ENCODE measurements at regions not wholly inside any gene's neighbourhood (a gene's known extent, or its start where the extent isn't known, plus 50 kb on each side); places are given as distances from the start of the nearest gene placed in this dataset.

GRCh38 chr7:117951285-117951684, 78.0 kb upstream of the CTTNBP2 start:
- TF ChIP-seq TAF1 (IDR thresholded peaks at IDR 0.05; ENCODE audit: borderline replicate concordance, insufficient read depth, low read length) (no peak), FOXP2 (optimal IDR thresholded peaks at IDR 0.05; ENCODE audit: borderline replicate concordance, extremely low read depth, extremely low read length, insufficient read depth) (no peak), SIN3A (IDR thresholded peaks at IDR 0.05; ENCODE audit: borderline replicate concordance, insufficient read depth, low read length) (no peak), REST (IDR thresholded peaks at IDR 0.05; ENCODE audit: insufficient read depth in 1 of 2, low read depth in 2 of 2, low read length in 2 of 2) (no peak), POLR2AphosphoS5 (IDR thresholded peaks at IDR 0.05; ENCODE audit: low read depth, low read length) (no peak)

GRCh38 chr7:117951691-117952280, 78.5 kb upstream of the CTTNBP2 start:
- TF ChIP-seq FOXP2 (optimal IDR thresholded peaks at IDR 0.05; ENCODE audit: borderline replicate concordance, extremely low read depth, extremely low read length, insufficient read depth) (no peak), TAF1 (IDR thresholded peaks at IDR 0.05; ENCODE audit: borderline replicate concordance, insufficient read depth, low read length) (no peak), POLR2AphosphoS5 (IDR thresholded peaks at IDR 0.05; ENCODE audit: low read depth, low read length) (no peak), SIN3A (IDR thresholded peaks at IDR 0.05; ENCODE audit: borderline replicate concordance, insufficient read depth, low read length) (no peak), REST (IDR thresholded peaks at IDR 0.05; ENCODE audit: insufficient read depth in 1 of 2, low read depth in 2 of 2, low read length in 2 of 2) (no peak)

- TF ChIP-seq FOXP2 (optimal IDR thresholded peaks at IDR 0.05; ENCODE audit: borderline replicate concordance, extremely low read depth, extremely low read length, insufficient read depth) (no peak), REST (IDR thresholded peaks at IDR 0.05; ENCODE audit: insufficient read depth in 1 of 2, low read depth in 2 of 2, low read length in 2 of 2) (no peak), SIN3A (IDR thresholded peaks at IDR 0.05; ENCODE audit: borderline replicate concordance, insufficient read depth, low read length) (no peak), TAF1 (IDR thresholded peaks at IDR 0.05; ENCODE audit: borderline replicate concordance, insufficient read depth, low read length) (no peak), POLR2AphosphoS5 (IDR thresholded peaks at IDR 0.05; ENCODE audit: low read depth, low read length) (no peak)
Measured at GRCh38 chr7:117955046-117955445, 81.8 kb upstream of the CTTNBP2 start.

GRCh38 chr7:117960351-117960750, 87.1 kb upstream of the CTTNBP2 start:
- TF ChIP-seq POLR2AphosphoS5 (IDR thresholded peaks at IDR 0.05; ENCODE audit: low read depth, low read length) = no peak
- no peak for TF ChIP-seq TAF1 (IDR thresholded peaks at IDR 0.05; ENCODE audit: borderline replicate concordance, insufficient read depth, low read length)
- no peak for TF ChIP-seq SIN3A (IDR thresholded peaks at IDR 0.05; ENCODE audit: borderline replicate concordance, insufficient read depth, low read length)
- TF ChIP-seq REST (IDR thresholded peaks at IDR 0.05; ENCODE audit: insufficient read depth in 1 of 2, low read depth in 2 of 2, low read length in 2 of 2) = no peak
- TF ChIP-seq FOXP2 (optimal IDR thresholded peaks at IDR 0.05; ENCODE audit: borderline replicate concordance, extremely low read depth, extremely low read length, insufficient read depth) = no peak

Data from PFSK-1 (cell line).